ENCODE measurements at regions not wholly inside any gene's neighbourhood (a gene's known extent, or its start where the extent isn't known, plus 50 kb on each side); places are given as distances from the start of the nearest gene placed in this dataset.

DNA sequence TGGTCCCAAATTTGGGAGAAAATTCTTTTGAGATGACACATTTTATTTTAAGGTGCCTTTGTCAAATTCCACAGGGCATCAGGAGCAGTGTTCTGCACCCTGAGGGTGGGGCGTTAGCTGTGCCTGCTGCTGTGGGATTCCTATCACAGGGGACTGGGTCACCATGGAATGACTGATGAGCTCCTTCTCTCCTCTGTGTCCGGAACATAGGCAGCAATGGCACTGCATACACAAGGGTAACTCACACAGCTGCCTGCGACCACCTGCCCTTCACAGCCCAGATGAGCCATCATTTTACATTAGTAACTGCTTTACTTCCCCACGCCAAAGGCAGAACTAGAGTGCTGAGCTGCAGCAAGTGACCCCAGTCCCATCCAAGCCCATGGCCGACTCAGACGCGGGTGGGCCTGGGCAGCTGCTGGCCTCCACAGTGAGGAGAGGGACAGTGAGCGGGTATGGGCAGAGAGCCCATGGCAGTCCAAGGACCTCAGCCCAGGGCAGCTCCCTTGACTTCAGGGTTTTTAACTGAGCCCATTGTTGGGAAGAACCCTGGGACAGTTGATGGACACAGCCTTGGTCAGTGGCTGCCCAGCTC lies 93.7 kb downstream of the GADD45G start:
- DNase-seq, result no peak

GRCh38 chr9:89699646-89700045 lies 94.8 kb downstream of the GADD45G start:
- no peak for DNase-seq

- DNase-seq, result peak; percentile 83
These were observed 96.5 kb downstream of the GADD45G start for GRCh38 chr9:89701221-89701798.

DNA sequence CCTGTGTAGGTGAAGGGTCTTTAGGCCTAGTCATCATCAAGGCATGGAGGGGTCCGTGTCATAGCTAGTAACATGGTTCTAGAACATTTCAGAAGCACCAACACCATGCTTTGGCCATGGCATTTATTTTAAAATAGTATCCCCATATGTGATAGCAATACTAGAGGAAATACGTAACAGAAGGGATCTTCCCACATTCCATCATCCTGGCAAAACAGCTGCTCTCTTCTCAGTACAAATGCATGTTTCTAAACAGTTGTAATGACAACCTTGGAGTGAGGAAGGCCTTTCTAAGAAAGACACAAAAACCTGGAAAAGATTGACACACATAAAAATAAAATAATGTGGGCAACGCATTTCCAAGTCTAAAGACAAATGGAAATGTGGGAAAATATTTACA lies 97.6 kb downstream of the GADD45G start:
- no peak for DNase-seq

GRCh38 chr9:89705651-89706050 lies 100.8 kb downstream of the GADD45G start:
- DNase-seq, result no peak

GRCh38 chr9:89706086-89706485 lies 101.3 kb downstream of the GADD45G start:
- DNase-seq, result no peak

DNA sequence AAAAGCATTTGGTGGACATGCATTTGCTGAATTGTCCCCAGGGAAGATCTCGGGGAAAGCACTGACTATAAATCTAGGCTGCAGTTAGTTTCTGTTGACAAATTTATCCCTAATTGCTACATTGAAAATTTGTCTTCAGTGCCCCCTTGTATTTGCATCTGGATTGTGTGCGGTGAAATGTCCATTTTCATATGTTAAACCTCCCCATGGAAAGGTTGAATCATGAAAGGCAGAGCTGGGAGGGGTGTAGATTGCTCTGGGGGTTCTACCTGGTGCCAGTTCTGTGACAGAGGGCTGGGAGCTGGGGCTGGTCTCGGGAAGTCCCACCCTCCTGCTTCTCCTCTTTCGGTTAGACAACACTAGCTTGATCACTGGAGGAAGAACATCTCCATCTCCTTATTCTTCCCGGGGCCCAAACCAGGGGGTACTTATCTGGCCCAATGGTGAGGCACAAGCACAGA lies 101.9 kb downstream of the GADD45G start:
- DNase-seq, result no peak

GRCh38 chr9:89710697-89711096 lies 105.9 kb downstream of the GADD45G start:
- DNase-seq, result no peak

GRCh38 chr9:89711866-89712265 lies 107.1 kb downstream of the GADD45G start:
- DNase-seq, result no peak

GRCh38 chr9:89712283-89712682 lies 107.5 kb downstream of the GADD45G start:
- DNase-seq, result no peak

GRCh38 chr9:89714321-89714720 lies 109.5 kb downstream of the GADD45G start:
- no peak for DNase-seq

DNA sequence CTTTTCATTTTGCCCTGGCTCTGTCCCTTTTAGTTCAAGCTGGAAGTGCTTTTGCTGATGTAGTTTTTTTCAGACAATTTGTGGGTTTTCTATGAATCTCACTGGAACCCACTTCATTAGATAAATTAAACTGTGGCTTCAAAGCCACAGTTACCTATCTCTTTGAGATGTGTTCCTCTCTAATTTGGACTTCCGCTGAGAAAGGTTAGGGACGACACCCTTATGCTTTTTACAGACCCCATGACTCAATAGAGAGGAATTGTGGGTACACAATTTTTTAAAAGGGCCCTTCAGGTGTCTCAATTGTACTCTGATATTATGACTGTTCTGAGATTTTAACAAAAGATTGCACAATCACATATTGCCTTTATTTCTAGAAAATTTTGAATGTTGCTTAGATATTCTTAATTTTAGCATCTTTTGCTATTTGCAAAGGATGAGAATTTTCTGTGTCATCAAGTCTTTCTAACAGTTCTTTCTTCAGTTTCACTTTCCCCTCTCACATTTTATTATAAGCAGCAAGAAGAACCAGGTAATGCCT lies 110.6 kb downstream of the GADD45G start:
- DNase-seq, result no peak

GRCh38 chr9:89715881-89716280 lies 111.1 kb downstream of the GADD45G start:
- DNase-seq, result no peak

DNA sequence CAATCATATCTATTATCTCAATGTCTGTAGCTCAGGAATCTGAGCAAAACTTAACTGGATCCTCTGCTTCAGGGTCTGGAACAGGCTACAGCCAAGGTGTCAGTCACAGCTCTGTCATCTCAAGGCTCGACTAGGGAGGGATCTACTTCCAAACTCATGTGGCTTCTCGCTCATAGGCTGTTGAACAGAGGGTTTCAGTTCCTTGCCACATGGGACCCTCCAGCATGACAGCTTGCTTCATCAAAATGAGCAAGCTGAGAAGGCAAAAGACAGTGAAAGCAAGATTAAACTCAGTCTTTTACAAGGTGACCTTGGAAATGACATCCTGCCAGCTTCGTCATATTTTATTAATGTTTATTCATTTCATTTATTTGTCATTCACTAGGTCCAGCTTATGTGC lies 111.7 kb downstream of the GADD45G start:
- no peak for DNase-seq

- no peak for DNase-seq
These were observed 113.4 kb downstream of the GADD45G start for GRCh38 chr9:89718176-89718575.

- DNase-seq, result no peak
These were observed 113.8 kb downstream of the GADD45G start for GRCh38 chr9:89718651-89719050.

GRCh38 chr9:89719202-89719601 lies 114.4 kb downstream of the GADD45G start:
- no peak for DNase-seq

GRCh38 chr9:89720696-89721175 lies 115.9 kb downstream of the GADD45G start:
- no peak for DNase-seq

GRCh38 chr9:89721176-89721700 lies 116.4 kb downstream of the GADD45G start:
- no peak for DNase-seq

DNA sequence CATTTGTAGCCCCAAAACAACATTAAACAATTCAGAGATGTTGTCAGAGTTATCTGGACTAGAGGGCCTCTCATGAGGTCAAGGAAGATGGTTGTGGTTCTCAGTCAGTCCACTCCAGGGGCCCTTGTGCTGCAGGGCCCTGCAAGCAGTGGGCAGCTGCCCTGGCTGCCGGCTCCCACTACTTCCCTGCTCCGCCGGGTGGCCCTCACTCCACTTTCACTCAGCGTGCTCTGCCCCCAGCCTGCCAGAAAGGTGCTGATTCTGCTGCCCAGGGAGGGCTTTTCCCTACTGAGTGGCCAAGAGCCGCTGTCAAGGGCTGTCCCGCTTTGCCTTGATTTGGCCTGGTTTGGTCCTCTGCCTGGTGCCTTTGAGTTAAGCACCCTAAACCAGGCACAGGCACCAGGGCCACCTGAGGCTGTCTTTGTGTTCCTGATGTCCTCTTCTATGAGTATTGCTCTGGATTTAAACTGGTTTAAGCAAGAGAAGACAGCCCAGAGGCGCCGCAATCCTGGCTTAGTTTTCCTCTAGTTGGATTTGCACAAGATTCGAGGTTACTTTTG lies 117.2 kb downstream of the GADD45G start:
- DNase-seq, result no peak

DNA sequence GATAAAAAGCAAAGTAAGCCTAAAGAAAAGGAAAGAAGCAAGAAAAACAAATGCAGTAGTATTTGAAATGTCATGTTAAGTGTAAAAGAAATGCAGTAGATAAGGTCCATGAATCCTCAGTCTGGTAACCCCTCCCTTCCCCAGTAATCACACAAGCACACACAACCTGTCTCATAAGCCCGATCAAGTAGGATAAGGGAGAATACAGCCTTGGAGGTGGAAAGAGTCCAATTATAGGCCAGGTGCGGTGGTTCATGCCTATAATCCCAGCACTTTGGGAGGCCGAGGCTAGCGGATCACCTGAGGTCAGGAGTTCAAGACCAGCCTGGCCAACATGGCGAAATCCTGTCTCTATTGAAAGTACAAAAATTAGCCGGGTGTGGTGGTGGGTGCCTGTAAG lies 117.9 kb downstream of the GADD45G start:
- DNase-seq, result no peak

DNA sequence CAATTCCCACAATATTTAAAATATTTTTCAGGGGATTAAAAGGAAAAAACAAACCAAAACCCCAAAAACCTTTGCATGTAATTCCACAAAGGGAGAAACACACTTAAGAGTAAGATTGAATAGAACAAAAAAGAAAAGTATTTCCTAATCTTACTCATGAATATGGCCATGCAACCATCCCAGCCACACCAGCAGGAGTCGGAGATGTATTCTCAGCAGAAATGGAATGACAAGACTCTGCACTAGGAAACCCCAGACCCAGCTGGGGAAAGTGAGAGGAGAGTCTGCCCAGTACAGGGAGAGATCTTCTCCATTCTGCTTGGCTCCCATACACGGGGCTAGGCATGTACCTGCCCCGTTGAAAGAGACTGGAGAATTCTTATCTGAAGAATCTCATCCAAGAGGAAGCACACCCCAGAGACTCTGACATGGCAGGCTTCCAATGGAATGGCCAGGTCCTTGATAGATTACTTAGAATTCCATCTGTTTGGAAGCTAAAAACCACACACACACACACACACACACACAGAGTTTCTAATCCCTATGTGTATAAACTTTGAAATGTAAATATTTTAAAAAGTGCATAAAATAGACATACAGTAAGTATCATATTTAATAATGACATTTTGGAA lies 118.8 kb downstream of the GADD45G start:
- no peak for DNase-seq

GRCh38 chr9:89724659-89725058 lies 119.8 kb downstream of the GADD45G start:
- DNase-seq, result no peak

GRCh38 chr9:89725271-89725670 lies 120.5 kb downstream of the GADD45G start:
- DNase-seq, result no peak

Data from activated CD8-positive, alpha-beta memory T cell treated with anti-CD3 and anti-CD28 coated beads for 24 hours (primary cell).